ENCODE measurements at regions not wholly inside any gene's neighbourhood (a gene's known extent, or its start where the extent isn't known, plus 50 kb on each side); places are given as distances from the start of the nearest gene placed in this dataset.

DNA sequence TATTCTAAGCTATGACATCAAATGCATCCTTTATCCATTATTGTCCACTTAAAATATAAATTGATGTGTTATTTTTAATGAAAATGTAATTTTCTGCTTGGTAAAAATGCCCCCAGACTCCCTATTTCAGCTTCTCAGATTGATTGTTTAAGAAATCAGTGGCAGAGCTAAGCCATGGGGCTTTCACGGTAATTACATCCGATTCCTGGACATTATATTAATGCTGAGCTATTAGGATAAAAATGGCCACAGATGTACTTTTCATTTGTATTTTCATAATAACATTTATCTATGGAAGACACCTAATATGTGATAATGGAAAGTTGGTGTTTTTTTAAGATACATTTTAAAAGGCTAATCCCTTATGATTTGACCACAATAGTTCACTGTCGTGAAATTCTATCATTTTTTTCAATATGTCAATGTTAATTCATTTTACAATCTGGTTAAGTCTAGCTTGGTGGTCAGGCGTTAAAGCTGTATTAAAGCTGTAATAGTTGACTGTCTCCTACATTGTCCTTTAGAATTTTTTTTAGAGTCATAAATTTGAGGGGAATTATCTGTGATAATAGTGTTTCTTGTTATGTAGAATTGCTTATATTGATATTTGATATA, 229.0 kb upstream of the UBE2E3 start:
- no peak for TF ChIP-seq CTCF (IDR thresholded peaks at IDR 0.05; ENCODE audit: insufficient read depth, low read depth, low read length)
- no peak for DNase-seq (ENCODE audit: low read depth)
- no peak overlapping the region for H3K4me3 ChIP-seq (ENCODE audit: low read depth, low read length)

DNA sequence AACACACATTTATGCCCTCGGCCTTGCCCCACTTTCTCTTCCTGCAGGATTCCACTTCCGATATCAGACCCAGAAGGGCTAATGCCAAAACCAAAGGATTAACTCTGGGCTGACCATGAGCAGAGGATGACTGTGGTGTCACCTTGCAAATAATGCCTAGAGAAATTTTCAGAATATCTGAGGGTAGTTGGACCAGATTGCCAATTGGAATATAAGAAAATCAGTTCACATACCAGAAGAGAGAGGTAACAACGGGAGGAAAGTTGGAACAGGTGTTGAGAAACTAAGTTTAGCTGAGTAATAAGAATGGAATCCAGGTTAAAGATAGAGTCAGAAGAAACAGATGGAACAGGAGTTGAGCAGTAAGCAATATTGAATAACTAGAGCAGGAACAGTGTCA, 232.7 kb upstream of the UBE2E3 start:
- H3K4me3 ChIP-seq (ENCODE audit: low read depth, low read length), result no peak overlapping the region
- no peak for DNase-seq (ENCODE audit: low read depth)
- TF ChIP-seq CTCF (IDR thresholded peaks at IDR 0.05; ENCODE audit: insufficient read depth, low read depth, low read length), result no peak

DNA sequence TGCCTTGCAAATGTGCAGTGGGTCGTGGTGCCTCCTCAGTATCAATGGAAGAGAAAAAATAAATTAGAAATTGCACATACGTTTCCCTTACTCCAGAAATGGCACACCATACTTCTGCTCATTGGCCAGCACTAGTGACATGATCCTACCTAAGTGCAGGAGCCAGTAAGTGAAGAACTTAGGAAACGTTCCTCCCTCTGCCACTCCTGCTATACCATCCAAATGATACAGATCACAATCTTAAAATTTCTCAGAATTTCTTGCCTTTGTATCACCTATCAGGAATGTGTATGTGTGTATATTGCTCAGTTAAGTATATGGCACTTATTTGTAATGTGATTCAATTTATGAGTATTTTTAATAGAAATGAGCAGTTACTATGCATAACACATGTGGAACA, 237.0 kb upstream of the UBE2E3 start:
- H3K4me3 ChIP-seq (ENCODE audit: low read depth, low read length), result no peak overlapping the region
- TF ChIP-seq CTCF (IDR thresholded peaks at IDR 0.05; ENCODE audit: insufficient read depth, low read depth, low read length), result no peak
- DNase-seq (ENCODE audit: low read depth), result no peak

DNA sequence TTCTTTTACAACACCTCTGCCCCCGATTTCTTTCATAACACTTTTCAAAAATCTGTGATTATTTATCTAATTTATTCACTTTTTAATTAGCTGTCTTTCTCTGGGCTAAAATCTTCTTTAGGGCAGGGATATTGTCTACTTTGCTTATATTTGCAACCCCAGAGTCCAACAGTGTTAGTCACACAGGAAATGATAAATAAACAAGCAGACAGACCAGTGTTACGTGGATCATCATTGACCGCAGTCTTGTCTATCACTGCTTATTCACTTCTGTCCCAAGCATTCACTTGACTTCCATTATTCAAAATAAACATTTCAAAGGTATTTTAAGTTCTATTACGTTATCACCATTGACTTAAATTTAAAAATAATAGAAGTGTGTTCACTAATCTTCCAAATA, 237.6 kb upstream of the UBE2E3 start:
- H3K4me3 ChIP-seq (ENCODE audit: low read depth, low read length), result no peak overlapping the region
- TF ChIP-seq CTCF (IDR thresholded peaks at IDR 0.05; ENCODE audit: insufficient read depth, low read depth, low read length), result no peak
- DNase-seq (ENCODE audit: low read depth), result peak; percentile 53

GRCh38 chr2:180739070-180739469, 241.3 kb upstream of the UBE2E3 start:
- no peak overlapping the region for H3K4me3 ChIP-seq (ENCODE audit: low read depth, low read length)
- TF ChIP-seq CTCF (IDR thresholded peaks at IDR 0.05; ENCODE audit: insufficient read depth, low read depth, low read length), result no peak
- DNase-seq (ENCODE audit: low read depth), result no peak

DNA sequence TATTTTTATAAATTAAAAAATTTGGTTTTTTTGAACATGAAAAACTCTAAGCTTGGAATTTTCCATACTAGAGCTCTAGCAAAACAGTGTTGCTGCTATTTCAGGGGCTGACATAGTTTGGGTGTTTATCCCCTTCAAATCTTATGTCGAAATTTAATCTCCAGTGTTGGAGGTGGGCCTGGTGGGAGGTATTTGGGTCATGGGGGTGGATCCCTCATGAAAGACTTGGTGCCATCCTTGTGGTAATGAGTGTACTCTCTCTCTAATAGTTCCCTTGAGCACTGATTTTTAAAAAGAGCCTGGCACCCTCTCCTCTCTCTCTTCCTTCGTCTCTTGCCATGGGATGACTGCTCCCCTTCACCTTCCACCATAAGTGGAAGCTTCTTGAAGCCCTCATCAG, 244.6 kb upstream of the UBE2E3 start:
- TF ChIP-seq CTCF (IDR thresholded peaks at IDR 0.05; ENCODE audit: insufficient read depth, low read depth, low read length), result no peak
- no peak overlapping the region for H3K4me3 ChIP-seq (ENCODE audit: low read depth, low read length)
- DNase-seq (ENCODE audit: low read depth), result no peak

DNA sequence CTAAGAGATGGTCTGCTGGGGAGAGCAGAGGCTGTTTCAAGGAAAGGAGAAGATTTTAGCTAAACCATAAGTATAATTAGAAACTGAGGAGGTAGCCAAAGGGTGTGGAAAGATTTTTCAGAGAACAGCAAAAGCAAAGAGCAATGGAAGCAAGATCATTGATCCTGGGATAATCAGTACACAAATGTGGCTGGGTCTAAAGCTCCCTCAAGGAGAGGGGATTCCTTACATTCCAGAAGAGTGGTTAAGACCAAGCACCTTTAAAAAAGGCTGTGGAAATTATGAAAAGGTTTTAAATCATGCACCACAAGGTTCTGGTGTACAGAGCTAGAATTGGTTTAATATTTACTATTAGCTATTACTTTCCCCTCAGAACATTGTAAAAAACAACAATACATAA, 246.0 kb upstream of the UBE2E3 start:
- H3K4me3 ChIP-seq (ENCODE audit: low read depth, low read length), result no peak overlapping the region
- no peak for DNase-seq (ENCODE audit: low read depth)
- TF ChIP-seq CTCF (IDR thresholded peaks at IDR 0.05; ENCODE audit: insufficient read depth, low read depth, low read length), result no peak
